ENCODE measurements at regions not wholly inside any gene's neighbourhood (a gene's known extent, or its start where the extent isn't known, plus 50 kb on each side); places are given as distances from the start of the nearest gene placed in this dataset.

GRCh38 chr15:98263787-98264186 lies 303.3 kb downstream of the ARRDC4 start:
- no peak for TF ChIP-seq EZH2 (IDR thresholded peaks at IDR 0.05; ENCODE audit: insufficient read depth, poor library complexity, severe bottlenecking)
- no peak for TF ChIP-seq EZH2phosphoT487 (IDR thresholded peaks at IDR 0.05; ENCODE audit: insufficient read depth, low read depth)
